ENCODE measurements at regions not wholly inside any gene's neighbourhood (a gene's known extent, or its start where the extent isn't known, plus 50 kb on each side); places are given as distances from the start of the nearest gene placed in this dataset.

GRCh38 chr3:162678941-162679340 is 1182.3 kb downstream of the OTOL1 start:
- WGBS (ENCODE audit: low lambda C conversion rate): 86% methylated on average over 2 of the region's 2 CpGs
- Histone ChIP-seq H3K36me3 (replicated peaks in 1 of 2; ENCODE audit: control insufficient read depth in 1 of 2, insufficient read depth in 2 of 2, low read length in 1 of 2) (no peaks in the 10 kb centered on the region), H3K9me2 (no peaks in the 10 kb centered on the region), H3K9ac (no peak overlapping the region), H2AFZ (ENCODE audit: low read depth) (no peak overlapping the region), H4K20me1 (ENCODE audit: insufficient read depth) (no peaks in the 10 kb centered on the region), H3K79me2 (ENCODE audit: insufficient read depth) (no peaks in the 10 kb centered on the region), H3K9me3 (no peaks in the 10 kb centered on the region), H3K27ac (ENCODE audit: low read depth in 2 of 2, low read length in 1 of 2) (no peak overlapping the region), H3K27me3 (ENCODE audit: insufficient read depth) (no peaks in the 10 kb centered on the region), H3K4me2 (no peak overlapping the region), H3K4me1 (ENCODE audit: control insufficient read depth in 1 of 2, insufficient read depth in 2 of 2, low read depth in 1 of 2, low read length in 1 of 2) (no peaks in the 10 kb centered on the region), H3K4me3 (ENCODE audit: low read depth in 2 of 2, low read length in 1 of 2) (no peak overlapping the region), H3F3A (replicated peaks; ENCODE audit: insufficient read depth) (no peaks in the 10 kb centered on the region)
- no peak for TF ChIP-seq EP300 (IDR thresholded peaks at IDR 0.05; ENCODE audit: borderline replicate concordance in 1 of 2, low read depth in 1 of 2, low read length in 1 of 2)
- no peak for TF ChIP-seq EZH2phosphoT487 (IDR thresholded peaks at IDR 0.05; ENCODE audit: borderline replicate concordance, low read depth)
- no peak for TF ChIP-seq RAD21 (IDR thresholded peaks at IDR 0.05; ENCODE audit: low read length)
- TF ChIP-seq RFX5 (IDR thresholded peaks at IDR 0.05; ENCODE audit: low read length): no peak
- TF ChIP-seq, protein P1, sequence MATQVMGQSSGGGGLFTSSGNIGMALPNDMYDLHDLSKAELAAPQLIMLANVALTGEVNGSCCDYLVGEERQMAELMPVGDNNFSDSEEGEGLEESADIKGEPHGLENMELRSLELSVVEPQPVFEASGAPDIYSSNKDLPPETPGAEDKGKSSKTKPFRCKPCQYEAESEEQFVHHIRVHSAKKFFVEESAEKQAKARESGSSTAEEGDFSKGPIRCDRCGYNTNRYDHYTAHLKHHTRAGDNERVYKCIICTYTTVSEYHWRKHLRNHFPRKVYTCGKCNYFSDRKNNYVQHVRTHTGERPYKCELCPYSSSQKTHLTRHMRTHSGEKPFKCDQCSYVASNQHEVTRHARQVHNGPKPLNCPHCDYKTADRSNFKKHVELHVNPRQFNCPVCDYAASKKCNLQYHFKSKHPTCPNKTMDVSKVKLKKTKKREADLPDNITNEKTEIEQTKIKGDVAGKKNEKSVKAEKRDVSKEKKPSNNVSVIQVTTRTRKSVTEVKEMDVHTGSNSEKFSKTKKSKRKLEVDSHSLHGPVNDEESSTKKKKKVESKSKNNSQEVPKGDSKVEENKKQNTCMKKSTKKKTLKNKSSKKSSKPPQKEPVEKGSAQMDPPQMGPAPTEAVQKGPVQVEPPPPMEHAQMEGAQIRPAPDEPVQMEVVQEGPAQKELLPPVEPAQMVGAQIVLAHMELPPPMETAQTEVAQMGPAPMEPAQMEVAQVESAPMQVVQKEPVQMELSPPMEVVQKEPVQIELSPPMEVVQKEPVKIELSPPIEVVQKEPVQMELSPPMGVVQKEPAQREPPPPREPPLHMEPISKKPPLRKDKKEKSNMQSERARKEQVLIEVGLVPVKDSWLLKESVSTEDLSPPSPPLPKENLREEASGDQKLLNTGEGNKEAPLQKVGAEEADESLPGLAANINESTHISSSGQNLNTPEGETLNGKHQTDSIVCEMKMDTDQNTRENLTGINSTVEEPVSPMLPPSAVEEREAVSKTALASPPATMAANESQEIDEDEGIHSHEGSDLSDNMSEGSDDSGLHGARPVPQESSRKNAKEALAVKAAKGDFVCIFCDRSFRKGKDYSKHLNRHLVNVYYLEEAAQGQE (IDR thresholded peaks at IDR 0.05; ENCODE audit: low read depth, low read length): no peak
- TF ChIP-seq GABPA (IDR thresholded peaks at IDR 0.05; ENCODE audit: low read depth): no peak
- no peak for TF ChIP-seq NRF1 (IDR thresholded peaks at IDR 0.05; ENCODE audit: low read depth, low read length)
- no peak for TF ChIP-seq USF1 (IDR thresholded peaks at IDR 0.05; ENCODE audit: borderline replicate concordance, low read depth)
- no peak for TF ChIP-seq JUND (IDR thresholded peaks at IDR 0.05)
- TF ChIP-seq, protein P2, sequence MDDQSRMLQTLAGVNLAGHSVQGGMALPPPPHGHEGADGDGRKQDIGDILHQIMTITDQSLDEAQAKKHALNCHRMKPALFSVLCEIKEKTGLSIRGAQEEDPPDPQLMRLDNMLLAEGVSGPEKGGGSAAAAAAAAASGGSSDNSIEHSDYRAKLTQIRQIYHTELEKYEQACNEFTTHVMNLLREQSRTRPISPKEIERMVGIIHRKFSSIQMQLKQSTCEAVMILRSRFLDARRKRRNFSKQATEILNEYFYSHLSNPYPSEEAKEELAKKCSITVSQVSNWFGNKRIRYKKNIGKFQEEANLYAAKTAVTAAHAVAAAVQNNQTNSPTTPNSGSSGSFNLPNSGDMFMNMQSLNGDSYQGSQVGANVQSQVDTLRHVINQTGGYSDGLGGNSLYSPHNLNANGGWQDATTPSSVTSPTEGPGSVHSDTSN (IDR thresholded peaks at IDR 0.05): no peak
- TF ChIP-seq FOXM1 (IDR thresholded peaks at IDR 0.05; ENCODE audit: low read depth): no peak
- TF ChIP-seq USF2 (IDR thresholded peaks at IDR 0.05; ENCODE audit: borderline replicate concordance, low read depth, low read length): no peak
- no peak for TF ChIP-seq SMC3 (IDR thresholded peaks at IDR 0.05; ENCODE audit: low read depth, low read length)
- TF ChIP-seq, protein P3, sequence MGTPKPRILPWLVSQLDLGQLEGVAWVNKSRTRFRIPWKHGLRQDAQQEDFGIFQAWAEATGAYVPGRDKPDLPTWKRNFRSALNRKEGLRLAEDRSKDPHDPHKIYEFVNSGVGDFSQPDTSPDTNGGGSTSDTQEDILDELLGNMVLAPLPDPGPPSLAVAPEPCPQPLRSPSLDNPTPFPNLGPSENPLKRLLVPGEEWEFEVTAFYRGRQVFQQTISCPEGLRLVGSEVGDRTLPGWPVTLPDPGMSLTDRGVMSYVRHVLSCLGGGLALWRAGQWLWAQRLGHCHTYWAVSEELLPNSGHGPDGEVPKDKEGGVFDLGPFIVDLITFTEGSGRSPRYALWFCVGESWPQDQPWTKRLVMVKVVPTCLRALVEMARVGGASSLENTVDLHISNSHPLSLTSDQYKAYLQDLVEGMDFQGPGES (IDR thresholded peaks at IDR 0.05; ENCODE audit: low read depth, low read length): no peak
- TF ChIP-seq CTCF (IDR thresholded peaks at IDR 0.05): no peak
- TF ChIP-seq CHD2 (IDR thresholded peaks at IDR 0.05; ENCODE audit: low read length, partially characterized antibody): no peak
- TF ChIP-seq POLR2AphosphoS5 (IDR thresholded peaks at IDR 0.05; ENCODE audit: low read depth, low read length): no peak
- TF ChIP-seq ELF1 (IDR thresholded peaks at IDR 0.05): no peak
- TF ChIP-seq RCOR1 (IDR thresholded peaks at IDR 0.05; ENCODE audit: low read length): no peak
- TF ChIP-seq FOSL2 (IDR thresholded peaks at IDR 0.05; ENCODE audit: borderline replicate concordance, low read depth): no peak
- ChIA-PET POLR2A (no interaction called here), CTCF (no interaction called here)
- no peak for DNase-seq
